ENCODE measurements at regions not wholly inside any gene's neighbourhood (a gene's known extent, or its start where the extent isn't known, plus 50 kb on each side); places are given as distances from the start of the nearest gene placed in this dataset.

DNA sequence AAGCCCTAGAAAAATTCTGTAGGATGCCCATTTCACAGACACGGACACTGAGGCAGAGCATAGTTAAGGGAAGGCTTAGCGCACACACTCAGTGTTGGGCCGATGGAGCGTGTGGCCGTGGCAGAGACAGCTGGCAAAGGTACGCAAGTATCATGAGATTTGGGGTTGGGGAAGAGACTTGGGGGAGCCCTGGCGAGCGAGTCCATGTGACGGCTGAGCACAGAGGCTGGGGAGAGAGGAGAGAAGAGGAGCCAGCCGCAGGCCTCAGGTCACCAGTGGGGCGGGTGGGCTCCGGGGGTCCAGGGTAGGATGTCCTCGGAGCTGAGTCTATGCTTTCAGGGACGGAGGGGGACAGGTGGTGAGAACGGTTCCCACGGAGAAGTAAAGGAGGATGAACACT, 311.3 kb downstream of the CTTN start:
- no peak for DNase-seq
- Histone ChIP-seq H3K4me3 (ENCODE audit: insufficient read depth, low read depth, low read length) (no peak overlapping the region), H3K36me3 (replicated peaks; ENCODE audit: control insufficient read depth, insufficient read depth, low read length) (no peaks in the 10 kb centered on the region), H3K27me3 (ENCODE audit: control insufficient read depth, insufficient read depth, low read length) (no peaks in the 10 kb centered on the region)

DNA sequence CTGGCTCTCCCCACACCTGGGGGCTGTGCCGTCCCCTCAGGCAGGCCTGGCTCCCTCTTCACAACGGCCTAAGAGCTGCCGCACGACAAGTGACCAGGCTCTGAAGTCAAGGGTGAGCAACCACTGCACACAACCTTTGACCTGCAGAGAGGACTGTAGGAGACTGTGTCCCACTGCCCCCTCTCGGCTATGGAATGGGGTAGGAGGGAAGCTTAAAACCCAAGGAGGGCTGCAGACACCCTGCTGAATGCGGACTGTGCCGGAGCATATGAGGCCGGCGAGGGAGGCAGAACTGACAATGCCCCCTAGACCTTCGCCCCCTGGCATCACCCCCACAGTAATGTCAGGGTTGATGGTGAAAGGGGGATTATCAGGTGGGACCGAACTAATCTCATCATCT, 311.9 kb downstream of the CTTN start:
- H3K27me3 ChIP-seq (ENCODE audit: control insufficient read depth, insufficient read depth, low read length): no peaks in the 10 kb centered on the region
- no peaks in the 10 kb centered on the region for H3K36me3 ChIP-seq (replicated peaks; ENCODE audit: control insufficient read depth, insufficient read depth, low read length)
- DNase-seq: peak; percentile 59
- no peak overlapping the region for H3K4me3 ChIP-seq (ENCODE audit: insufficient read depth, low read depth, low read length)

DNA sequence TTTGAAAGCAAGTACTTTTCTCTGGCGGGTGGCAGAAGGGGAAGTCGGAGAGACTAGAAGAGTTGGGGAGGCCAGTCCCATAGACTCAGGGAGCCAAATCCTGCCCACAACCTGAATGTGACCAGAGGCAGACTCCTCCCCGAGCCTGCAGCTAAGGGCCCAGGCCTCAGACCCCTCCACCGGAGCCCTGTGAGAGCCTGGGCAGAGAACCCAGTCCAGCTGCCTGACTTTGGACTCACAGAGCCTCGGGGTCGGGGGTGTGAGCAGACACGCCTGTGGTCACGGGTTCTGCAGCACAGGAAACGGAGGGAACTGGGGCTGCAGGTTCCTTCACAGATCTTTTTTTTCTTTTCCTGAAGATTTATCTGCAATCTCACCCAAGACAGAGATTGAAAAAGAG, 312.3 kb downstream of the CTTN start:
- Histone ChIP-seq H3K27me3 (ENCODE audit: control insufficient read depth, insufficient read depth, low read length) (no peaks in the 10 kb centered on the region), H3K36me3 (replicated peaks; ENCODE audit: control insufficient read depth, insufficient read depth, low read length) (no peaks in the 10 kb centered on the region), H3K4me3 (ENCODE audit: insufficient read depth, low read depth, low read length) (no peak overlapping the region)
- no peak for DNase-seq

DNA sequence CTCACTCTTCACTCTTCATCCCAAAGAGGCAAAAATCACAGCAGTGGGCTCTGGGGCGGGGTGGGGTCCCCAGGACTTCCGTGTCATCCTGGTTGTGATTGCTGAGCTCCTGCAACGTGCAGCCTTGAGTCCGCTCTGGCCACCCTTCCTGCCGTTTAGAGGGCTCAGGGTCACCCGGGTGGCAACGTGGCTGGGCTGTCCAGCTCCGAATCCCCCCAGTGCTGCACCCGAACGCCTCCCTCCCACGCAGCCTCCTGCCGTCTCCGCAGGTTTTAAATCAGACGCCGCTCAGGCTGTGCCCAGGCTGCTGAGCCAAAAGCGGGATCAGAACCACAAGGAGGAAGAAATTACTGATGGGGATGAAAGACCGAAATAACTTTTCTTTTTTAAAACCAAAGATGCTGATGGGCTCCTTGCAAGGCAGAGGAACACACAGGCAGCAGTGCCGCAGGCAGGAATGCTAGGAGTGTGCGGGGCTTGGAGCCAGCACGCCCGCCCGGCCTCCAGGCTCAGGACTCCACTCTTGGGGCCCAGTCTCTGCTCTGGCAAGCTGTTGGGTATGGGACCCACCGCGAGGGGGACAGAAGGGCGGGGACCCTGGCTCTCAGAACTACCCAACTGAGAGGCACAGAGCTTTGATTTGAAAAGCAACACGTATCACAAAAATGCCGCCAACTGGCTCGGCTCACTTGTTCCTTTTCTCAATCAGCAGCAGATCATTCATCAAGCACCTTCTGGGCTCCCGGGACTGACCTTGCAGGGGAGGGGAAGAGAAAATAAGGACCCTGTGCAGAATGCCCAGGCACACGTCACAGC, 313.0 kb downstream of the CTTN start:
- Histone ChIP-seq H3K4me3 (ENCODE audit: insufficient read depth, low read depth, low read length) (no peak overlapping the region), H3K27me3 (ENCODE audit: control insufficient read depth, insufficient read depth, low read length) (no peaks in the 10 kb centered on the region), H3K36me3 (replicated peaks; ENCODE audit: control insufficient read depth, insufficient read depth, low read length) (no peaks in the 10 kb centered on the region)
- peak; percentile 66 for DNase-seq

DNA sequence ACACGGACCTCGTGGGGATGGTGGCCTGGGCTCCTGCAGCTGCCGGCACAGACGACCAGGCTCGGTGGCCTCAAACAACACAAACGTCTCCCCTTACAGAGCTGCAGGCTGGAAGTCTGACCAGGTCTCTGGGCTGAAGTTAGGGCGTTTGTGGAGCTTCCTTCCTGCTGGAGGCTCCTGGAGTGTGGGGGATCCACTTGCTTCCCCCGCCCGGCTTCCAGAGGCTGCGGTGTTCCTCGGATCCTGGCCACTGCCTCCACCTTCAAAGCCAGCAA, 313.5 kb downstream of the CTTN start:
- Histone ChIP-seq H3K36me3 (replicated peaks; ENCODE audit: control insufficient read depth, insufficient read depth, low read length) (no peaks in the 10 kb centered on the region), H3K4me3 (ENCODE audit: insufficient read depth, low read depth, low read length) (no peak overlapping the region), H3K27me3 (ENCODE audit: control insufficient read depth, insufficient read depth, low read length) (no peaks in the 10 kb centered on the region)

DNA sequence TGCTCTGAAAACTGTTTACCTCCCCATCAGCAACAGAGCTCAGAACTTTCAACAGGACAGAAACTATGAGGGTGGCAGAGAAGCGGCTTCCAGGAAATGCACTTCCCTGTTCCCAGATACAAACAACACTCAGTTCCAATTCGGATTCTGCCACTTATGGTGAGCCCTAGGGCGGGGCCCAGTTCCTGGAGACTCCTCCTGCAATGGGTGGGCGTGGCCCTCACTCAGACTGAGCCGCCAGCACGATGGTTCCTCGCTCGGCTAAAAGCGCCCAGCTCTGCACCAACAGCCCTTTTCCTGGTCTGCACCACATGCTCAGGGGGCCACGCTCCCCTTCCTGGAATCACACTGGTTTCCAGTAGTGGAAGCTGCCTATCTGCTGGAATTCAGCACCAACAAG, 314.1 kb downstream of the CTTN start:
- peak; percentile 76 for DNase-seq
- no peaks in the 10 kb centered on the region for H3K27me3 ChIP-seq (ENCODE audit: control insufficient read depth, insufficient read depth, low read length)
- H3K4me3 ChIP-seq (ENCODE audit: insufficient read depth, low read depth, low read length): no peak overlapping the region
- H3K36me3 ChIP-seq (replicated peaks; ENCODE audit: control insufficient read depth, insufficient read depth, low read length): no peaks in the 10 kb centered on the region

More for the DNA sequence above, 313.5 kb downstream of the CTTN start:
- no peak for DNase-seq

DNA sequence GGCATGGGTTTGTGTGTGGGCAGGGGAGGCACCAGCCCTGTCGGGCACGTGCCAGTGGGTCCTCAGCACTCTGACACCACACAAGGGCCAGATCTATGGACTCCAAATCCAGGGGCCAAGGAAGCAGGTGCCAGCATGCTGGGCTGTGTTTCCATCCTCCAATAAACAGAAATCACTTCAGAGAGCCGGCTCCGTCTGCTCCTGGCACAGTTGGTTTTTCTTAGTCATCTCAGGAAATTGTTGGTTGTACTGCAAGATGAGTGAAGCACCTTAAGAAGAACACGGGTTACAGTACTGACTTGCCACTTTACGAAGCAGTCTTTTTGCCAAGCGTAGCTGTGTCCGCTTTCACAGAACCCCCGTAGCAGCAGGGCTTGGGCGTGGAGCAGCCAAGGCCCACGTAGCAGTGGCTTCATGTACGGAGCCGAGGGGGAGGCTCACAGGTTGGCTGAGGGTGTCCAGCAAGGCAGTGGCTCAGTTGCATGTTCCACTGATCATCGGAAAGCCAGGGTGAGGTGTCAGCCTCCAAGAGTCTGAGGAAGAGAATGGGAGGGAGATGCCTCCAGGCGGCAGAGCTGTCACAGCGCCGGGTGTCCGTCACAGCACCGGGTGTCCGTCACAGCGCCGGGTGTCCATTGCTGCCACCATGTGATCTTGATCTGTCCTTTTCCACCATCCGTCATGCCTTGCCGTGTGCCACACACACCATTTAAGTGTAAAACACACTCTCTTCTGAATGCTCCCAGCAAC, 314.9 kb downstream of the CTTN start:
- Histone ChIP-seq H3K4me3 (ENCODE audit: insufficient read depth, low read depth, low read length) (no peak overlapping the region), H3K27me3 (ENCODE audit: control insufficient read depth, insufficient read depth, low read length) (no peaks in the 10 kb centered on the region), H3K36me3 (replicated peaks; ENCODE audit: control insufficient read depth, insufficient read depth, low read length) (no peaks in the 10 kb centered on the region)
- DNase-seq: no peak

DNA sequence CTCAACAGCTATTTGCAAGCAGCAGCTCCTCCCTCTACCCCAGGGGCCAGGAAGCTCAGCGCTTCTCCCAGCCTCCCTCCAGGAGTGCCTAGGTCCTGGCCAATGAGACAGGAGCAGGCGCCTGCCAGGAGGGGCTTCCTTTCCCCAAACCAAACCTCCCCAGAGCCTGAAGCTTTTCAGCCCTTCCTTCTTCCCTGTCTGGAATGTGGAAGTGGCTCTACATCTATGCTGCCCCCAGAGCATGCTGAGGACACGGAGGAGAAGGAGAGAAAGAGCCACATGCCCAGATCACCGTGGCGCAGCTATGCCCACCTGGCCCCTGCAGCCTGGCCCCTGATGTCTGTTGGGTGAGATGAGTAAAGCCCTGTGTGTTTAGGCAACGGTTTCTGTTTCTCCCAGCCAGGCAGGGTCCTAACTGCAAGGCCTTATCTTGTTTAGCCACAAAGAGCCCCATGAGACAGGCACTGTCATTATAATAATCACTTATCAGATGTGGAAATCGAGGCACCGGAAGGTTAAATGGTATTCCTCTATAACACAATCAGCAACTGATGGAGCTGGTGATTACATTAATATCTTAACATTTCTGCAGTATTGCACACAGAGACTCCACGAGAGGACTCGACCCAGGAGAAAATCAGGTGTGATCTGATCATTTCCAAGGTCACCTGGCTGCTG, 315.8 kb downstream of the CTTN start:
- DNase-seq: peak; percentile 96
- Histone ChIP-seq H3K36me3 (replicated peaks; ENCODE audit: control insufficient read depth, insufficient read depth, low read length) (no peaks in the 10 kb centered on the region), H3K4me3 (ENCODE audit: insufficient read depth, low read depth, low read length) (no peak overlapping the region), H3K27me3 (ENCODE audit: control insufficient read depth, insufficient read depth, low read length) (no peaks in the 10 kb centered on the region)

DNA sequence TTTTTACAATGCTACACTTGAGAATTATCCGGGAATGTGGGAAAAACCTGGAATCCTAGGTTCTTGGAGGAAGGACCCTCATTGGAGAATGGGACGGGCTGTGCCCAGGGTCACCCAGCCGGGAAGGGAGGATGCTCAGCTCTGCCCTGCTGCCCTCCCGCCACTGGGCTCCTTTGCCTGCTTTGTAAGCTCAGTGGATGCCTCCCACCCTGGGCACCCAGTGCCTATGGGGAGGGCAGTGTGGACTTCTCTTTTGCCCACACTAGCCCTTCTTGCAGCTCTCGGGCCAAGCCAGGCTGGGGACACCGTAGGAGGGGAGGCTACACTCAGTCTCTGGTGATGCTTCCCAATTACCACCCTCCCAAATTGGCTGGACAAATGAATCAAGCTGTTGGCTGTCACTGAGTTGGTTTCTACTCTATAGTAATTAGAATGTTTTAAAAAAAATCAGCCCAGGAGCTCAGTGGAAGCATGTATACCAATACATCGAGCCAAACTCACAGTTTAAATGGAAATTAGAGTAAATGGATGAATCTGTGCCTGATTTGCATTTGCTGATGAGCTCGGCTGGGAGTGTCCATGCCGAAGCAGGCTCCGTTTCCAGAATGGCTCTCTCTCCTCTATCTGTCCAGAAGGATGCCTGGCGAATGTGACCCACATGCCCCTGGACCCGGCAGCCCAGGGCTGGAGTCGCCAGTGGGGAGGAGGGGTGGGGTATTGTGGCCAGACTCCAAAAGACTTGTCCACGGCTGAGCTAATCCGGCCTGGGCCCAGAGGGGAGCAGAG, 317.0 kb downstream of the CTTN start:
- no peak for DNase-seq
- no peaks in the 10 kb centered on the region for H3K27me3 ChIP-seq (ENCODE audit: control insufficient read depth, insufficient read depth, low read length)
- H3K4me3 ChIP-seq (ENCODE audit: insufficient read depth, low read depth, low read length): no peak overlapping the region
- no peaks in the 10 kb centered on the region for H3K36me3 ChIP-seq (replicated peaks; ENCODE audit: control insufficient read depth, insufficient read depth, low read length)

DNA sequence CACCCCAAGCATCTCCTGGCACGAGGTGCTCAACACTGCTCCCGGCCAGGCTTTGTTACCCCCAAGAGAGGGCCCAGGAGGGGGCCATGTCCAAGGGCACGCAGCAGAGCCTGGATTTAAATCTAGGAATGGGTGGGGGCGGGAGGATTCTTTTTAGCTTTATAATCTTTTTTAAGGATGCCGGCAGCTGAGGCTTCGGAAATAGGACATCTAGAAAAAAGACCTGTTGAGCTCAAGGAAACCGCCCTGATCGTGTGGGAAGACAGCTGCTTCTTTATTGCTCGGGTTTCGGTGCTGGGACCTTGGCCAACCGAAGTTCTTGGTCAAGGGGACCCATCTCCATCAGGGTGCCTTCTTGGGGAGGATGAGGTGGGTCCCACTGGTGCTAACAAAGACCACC, 317.9 kb downstream of the CTTN start:
- no peaks in the 10 kb centered on the region for H3K36me3 ChIP-seq (replicated peaks; ENCODE audit: control insufficient read depth, insufficient read depth, low read length)

DNA sequence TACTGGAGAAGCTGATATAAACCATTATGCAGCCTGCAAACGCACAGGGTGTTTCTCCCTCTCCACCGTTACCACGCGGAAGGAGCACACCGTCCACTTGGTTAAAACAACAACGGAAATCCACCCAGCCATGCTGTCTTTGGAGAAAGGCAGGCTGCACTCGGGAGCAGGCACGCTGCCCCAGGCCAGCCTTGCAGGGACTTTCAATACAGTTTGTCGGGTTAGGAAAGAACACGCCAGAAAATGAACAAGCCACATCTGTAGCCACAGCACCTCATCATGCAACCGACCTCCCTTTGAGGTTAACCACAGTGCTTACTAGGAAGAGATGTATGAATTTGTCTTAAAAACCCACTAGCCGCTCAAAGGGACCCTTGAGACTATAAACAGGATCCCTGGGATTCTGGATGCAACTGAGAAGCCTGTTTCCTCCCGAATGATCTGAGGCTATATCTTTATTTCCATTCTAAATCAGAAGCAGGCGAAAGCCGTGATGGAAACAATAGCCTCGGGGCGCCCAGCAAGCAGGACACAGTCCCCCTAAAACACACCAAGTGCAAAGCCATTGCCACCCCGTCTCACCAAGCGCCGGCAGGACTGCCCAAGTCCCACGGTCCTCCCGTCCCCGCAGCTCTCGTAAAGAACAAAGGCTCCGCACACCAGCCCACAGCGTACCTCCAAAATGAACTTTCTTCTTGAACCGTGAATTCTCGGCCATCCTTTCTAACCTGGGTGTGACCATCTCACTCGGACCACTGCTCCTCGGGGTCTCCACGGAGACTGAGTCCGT, 318.9 kb downstream of the CTTN start:
- no peaks in the 10 kb centered on the region for H3K27me3 ChIP-seq (ENCODE audit: control insufficient read depth, insufficient read depth, low read length)
- no peak for DNase-seq
- no peaks in the 10 kb centered on the region for H3K36me3 ChIP-seq (replicated peaks; ENCODE audit: control insufficient read depth, insufficient read depth, low read length)
- no peak overlapping the region for H3K4me3 ChIP-seq (ENCODE audit: insufficient read depth, low read depth, low read length)

More for the DNA sequence above, 317.9 kb downstream of the CTTN start:
- no peak for DNase-seq
- Histone ChIP-seq H3K4me3 (ENCODE audit: insufficient read depth, low read depth, low read length) (no peak overlapping the region), H3K27me3 (ENCODE audit: control insufficient read depth, insufficient read depth, low read length) (no peaks in the 10 kb centered on the region)

DNA sequence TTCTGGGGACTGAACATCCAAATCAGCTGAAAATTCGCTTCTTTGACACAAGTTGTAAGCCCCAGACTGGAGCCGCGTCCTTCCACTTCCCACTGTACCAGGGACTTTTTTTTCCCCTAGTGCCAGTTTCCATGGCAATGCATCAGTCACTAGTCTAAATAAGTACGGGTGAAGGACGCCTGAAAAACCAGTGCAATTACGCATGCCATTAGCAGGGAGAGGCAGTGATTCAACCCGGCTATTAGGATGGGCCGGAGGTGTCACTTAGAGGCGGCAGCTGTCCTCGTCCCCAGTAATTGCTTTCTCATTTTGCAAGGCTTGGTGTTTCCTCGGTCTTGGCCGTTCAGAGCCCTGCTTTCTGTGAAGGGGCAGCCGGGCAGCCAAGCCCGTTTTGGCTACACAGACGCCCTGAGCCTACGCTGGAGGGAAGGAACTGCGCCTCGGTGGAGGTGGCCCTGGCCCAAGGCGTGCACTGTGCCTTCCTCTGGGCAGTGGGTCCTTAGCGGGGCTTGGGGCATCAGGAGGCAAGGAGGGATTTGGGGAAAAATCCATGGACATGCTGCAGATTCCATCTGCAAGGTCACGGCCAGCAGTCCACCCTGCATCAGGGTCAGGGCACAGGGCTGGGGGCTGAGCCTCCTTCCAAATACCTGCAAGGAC, 319.7 kb downstream of the CTTN start:
- H3K27me3 ChIP-seq (ENCODE audit: control insufficient read depth, insufficient read depth, low read length): no peaks in the 10 kb centered on the region
- no peaks in the 10 kb centered on the region for H3K36me3 ChIP-seq (replicated peaks; ENCODE audit: control insufficient read depth, insufficient read depth, low read length)
- H3K4me3 ChIP-seq (ENCODE audit: insufficient read depth, low read depth, low read length): no peak overlapping the region
- no peak for DNase-seq

DNA sequence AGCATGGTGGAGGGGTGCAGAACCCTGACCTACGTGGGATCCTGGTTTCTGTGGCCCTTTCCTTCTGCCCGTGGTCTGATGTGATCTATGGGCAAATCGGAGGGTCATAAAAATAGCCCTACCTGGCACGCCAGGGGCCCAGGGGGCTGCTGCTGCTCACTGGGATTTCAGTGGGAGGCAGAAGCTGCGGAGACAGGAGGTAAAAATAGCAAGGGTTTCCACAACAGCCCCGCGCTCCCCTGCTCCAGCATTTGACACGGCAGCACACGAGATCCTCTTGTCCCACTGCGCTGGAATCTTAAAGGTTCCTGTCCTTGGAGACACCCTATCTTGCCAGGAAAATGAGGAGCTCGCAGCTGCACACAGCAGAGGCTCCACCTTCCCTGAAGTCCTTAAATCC, 321.2 kb downstream of the CTTN start:
- no peaks in the 10 kb centered on the region for H3K36me3 ChIP-seq (replicated peaks; ENCODE audit: control insufficient read depth, insufficient read depth, low read length)
- H3K4me3 ChIP-seq (ENCODE audit: insufficient read depth, low read depth, low read length): no peak overlapping the region
- DNase-seq: no peak
- no peaks in the 10 kb centered on the region for H3K27me3 ChIP-seq (ENCODE audit: control insufficient read depth, insufficient read depth, low read length)

Measured in H7 (cell line).